HepG2 (cell line): ENCODE measurements at regions not wholly inside any gene's neighbourhood (a gene's known extent, or its start where the extent isn't known, plus 50 kb on each side); places are given as distances from the start of the nearest gene placed in this dataset.

ENCODE experiments used
- ATAC-seq: fragments of 200-7000 bp; cut with Tn5 transposase; 3 replicates; pipeline ENCODE4 v1.9.1; 2020; ENCODE audit warnings: mild to moderate bottlenecking, moderate library complexity
- BruUV-seq: library from RNA; stranded (reverse); fragments of 400-500 nt; replicated peaks from 2 replicates; lab custom pipeline; 2021; lab: Mats Ljungman, UMichigan
- CTCF ChIA-PET: fragments of 300-600 bp; formaldehyde crosslinking; extraction: SDS; loops from one replicate; lab custom pipeline; 2021; ENCODE audit warnings: low total read pairs, inconsistent platforms, low intra/inter-chr PET ratio; lab: Yijun Ruan, JAX
- POLR2A ChIA-PET: fragments of 350-600 bp; sonication (Branson Sonifier 250); formaldehyde crosslinking; loops from one replicate; lab custom pipeline; 2020; ENCODE audit warnings: antibody characterized with exemption, inconsistent platforms; lab: Yijun Ruan, JAX
- DNase-seq: peaks from one replicate; pipeline ENCODE4 v3.0.0-alpha.2; 2015; ENCODE audit warnings: low spot score
- FAIRE-seq: peaks from 3 replicates; lab custom pipeline; 2011; peaks lifted over from hg19 to GRCh38; lab: Jason Lieb, UNC
- H2AFZ ChIP-seq: one replicate; pipeline ENCODE4 v1.6.1; 2011; ENCODE audit warnings: low read length, inconsistent platforms
- H3K27ac ChIP-seq: fragments of 300-600 bp; 3 replicates; pipeline ENCODE4 v1.8.0; 2011; ENCODE audit warnings: mixed run types, mild to moderate bottlenecking, mixed read lengths, low read length, inconsistent platforms; ENCODE audit not compliant: insufficient read depth; ENCODE audit errors: extremely low read length
- H3K27me3 ChIP-seq, 2 experiments: fragments of 200-600 bp in 1 of 2; 2 replicates in 1 of 2; 3 replicates in 1 of 2; pipeline versions ENCODE4 v1.6.0 to v1.8.0; 2011; ENCODE audit warnings: low read length in 2 of 2, mild to moderate bottlenecking in 2 of 2, moderate library complexity in 2 of 2, inconsistent platforms in 1 of 2; ENCODE audit not compliant: insufficient read depth in 2 of 2, control insufficient read depth in 1 of 2
- H3K36me3 ChIP-seq, 2 experiments: fragments of 200-600 bp in 1 of 2; replicated peaks in 1 of 2; 2 replicates in 1 of 2; 3 replicates in 1 of 2; pipeline versions ENCODE4 v1.5.1 to v1.8.0; 2011; ENCODE audit warnings: low read length in 2 of 2, inconsistent platforms in 1 of 2; ENCODE audit not compliant: insufficient read depth in 2 of 2, control insufficient read depth in 1 of 2
- H3K4me1 ChIP-seq: 2 replicates; pipeline ENCODE4 v1.5.1; 2012; ENCODE audit warnings: low read length, inconsistent platforms; ENCODE audit not compliant: insufficient read depth
- H3K4me2 ChIP-seq: 2 replicates; pipeline ENCODE4 v1.6.0; 2011; ENCODE audit warnings: low read depth, low read length, inconsistent platforms
- H3K4me3 ChIP-seq, 3 experiments: fragments of 200-600 bp in 1 of 3; sonication (generic), shearing (Covaris generic) in 1 of 3; replicated peaks in 1 of 3; 2 replicates each; pipeline ENCODE4 v1.5.1; 2011 to 2016; ENCODE audit warnings: low read length in 3 of 3, inconsistent platforms in 2 of 3, low read depth in 2 of 3, mild to moderate bottlenecking in 2 of 3, control low read depth in 1 of 3, mixed read lengths in 1 of 3; ENCODE audit not compliant: insufficient read depth in 1 of 3
- H3K79me2 ChIP-seq: one replicate; pipeline ENCODE4 v1.6.1; 2011; ENCODE audit warnings: low read length, inconsistent platforms; ENCODE audit not compliant: insufficient read depth
- H3K9ac ChIP-seq: 2 replicates; pipeline ENCODE4 v1.6.0; 2011; ENCODE audit warnings: mild to moderate bottlenecking, low read depth, low read length, inconsistent platforms; ENCODE audit not compliant: insufficient read depth
- H3K9me3 ChIP-seq: 2 replicates; pipeline ENCODE4 v1.5.1; 2012; ENCODE audit warnings: mild to moderate bottlenecking, low read length
- H4K20me1 ChIP-seq: 2 replicates; pipeline ENCODE4 v1.6.0; 2011; ENCODE audit warnings: inconsistent platforms, mild to moderate bottlenecking, low read length, moderate library complexity; ENCODE audit not compliant: insufficient read depth
- ESRRA ChIP-seq: sonication (generic); formaldehyde crosslinking; IDR thresholded peaks from 2 replicates; pipeline ENCODE4 v1.5.1; 2020; ENCODE audit warnings: mild to moderate bottlenecking, low read depth, missing genetic modification reagents
- FLYWCH1 ChIP-seq: sonication (generic); formaldehyde crosslinking; IDR thresholded peaks from 2 replicates; pipeline ENCODE4 v1.8.1; 2023; ENCODE audit warnings: mild to moderate bottlenecking, missing genetic modification reagents
- GZF1 ChIP-seq: sonication (generic); formaldehyde crosslinking; IDR thresholded peaks from 2 replicates; pipeline ENCODE4 v1.5.1; 2020; ENCODE audit warnings: mild to moderate bottlenecking, missing genetic modification reagents
- MNT ChIP-seq: fragments of 450-650 bp; IDR thresholded peaks from 2 replicates; pipeline ENCODE4 v1.6.1; 2016
- PBX3 ChIP-seq: sonication (generic); formaldehyde crosslinking; IDR thresholded peaks from 2 replicates; pipeline ENCODE4 v1.8.1; 2023; ENCODE audit warnings: missing genetic modification reagents, inconsistent platforms, borderline replicate concordance
- SALL1 ChIP-seq: sonication (generic); formaldehyde crosslinking; IDR thresholded peaks from 2 replicates; pipeline ENCODE4 v1.8.0; 2022; ENCODE audit warnings: mild to moderate bottlenecking, missing genetic modification reagents
- SSRP1 ChIP-seq: IDR thresholded peaks from 2 replicates; pipeline ENCODE4 v1.6.1; 2016; ENCODE audit warnings: control low read depth
- ZNF160 ChIP-seq: sonication (generic); formaldehyde crosslinking; IDR thresholded peaks from 2 replicates; pipeline ENCODE4 v1.8.0; 2022; ENCODE audit warnings: mild to moderate bottlenecking, inconsistent platforms, missing genetic modification reagents
- ZNF33A ChIP-seq: sonication (generic); formaldehyde crosslinking; IDR thresholded peaks from 2 replicates; pipeline ENCODE4 v1.5.1; 2020; ENCODE audit warnings: missing genetic modification reagents, mild to moderate bottlenecking, moderate library complexity, borderline replicate concordance
- ZNF800 ChIP-seq: sonication (generic); formaldehyde crosslinking; IDR thresholded peaks from 2 replicates; pipeline ENCODE4 v1.4.0; 2020; ENCODE audit warnings: missing genetic modification reagents
- WGBS: methylation state at CpG from one replicate; pipeline ENCODE4 v1.1.6; 2017; ENCODE audit warnings: low lambda C conversion rate; 5-methylcytosine and 5-hydroxymethylcytosine counted together
- in situ Hi-C: cut with HindIII; loops from 2 replicates; pipeline ENCODE4 v1.10.0; 2017; ENCODE audit warnings: low pct_unique_long_range_greater_than_20kb; ENCODE audit not compliant: extremely low pct_ligation_motif_present
- intact Hi-C: fragments of 100-400 bp; cut with micrococcal nuclease; formaldehyde crosslinking; loops from one replicate; pipeline ENCODE4 v1.10.0; 2022; ENCODE audit not compliant: unreplicated experiment
- TF ChIP-seq, protein P1 (sequence below): sonication (generic); formaldehyde crosslinking; IDR thresholded peaks from 2 replicates; pipeline ENCODE4 v1.5.0; 2020; ENCODE audit warnings: mild to moderate bottlenecking, missing genetic modification reagents
- TF ChIP-seq, protein P2 (sequence below): sonication (generic); formaldehyde crosslinking; IDR thresholded peaks from 2 replicates; pipeline ENCODE4 v1.5.0; 2020; ENCODE audit warnings: missing genetic modification reagents
- TF ChIP-seq, protein P3 (sequence below): sonication (generic); formaldehyde crosslinking; IDR thresholded peaks from 2 replicates; pipeline ENCODE4 v1.4.0; 2020; ENCODE audit warnings: mild to moderate bottlenecking, missing genetic modification reagents, borderline replicate concordance
- TF ChIP-seq, protein P4 (sequence below): sonication (generic); formaldehyde crosslinking; IDR thresholded peaks from 2 replicates; pipeline ENCODE4 v1.8.0; 2023; ENCODE audit warnings: mild to moderate bottlenecking, missing genetic modification reagents

GRCh38 chr3:18724456-18724855, 299.3 kb upstream of the SATB1 start:
- TF ChIP-seq, protein P1, sequence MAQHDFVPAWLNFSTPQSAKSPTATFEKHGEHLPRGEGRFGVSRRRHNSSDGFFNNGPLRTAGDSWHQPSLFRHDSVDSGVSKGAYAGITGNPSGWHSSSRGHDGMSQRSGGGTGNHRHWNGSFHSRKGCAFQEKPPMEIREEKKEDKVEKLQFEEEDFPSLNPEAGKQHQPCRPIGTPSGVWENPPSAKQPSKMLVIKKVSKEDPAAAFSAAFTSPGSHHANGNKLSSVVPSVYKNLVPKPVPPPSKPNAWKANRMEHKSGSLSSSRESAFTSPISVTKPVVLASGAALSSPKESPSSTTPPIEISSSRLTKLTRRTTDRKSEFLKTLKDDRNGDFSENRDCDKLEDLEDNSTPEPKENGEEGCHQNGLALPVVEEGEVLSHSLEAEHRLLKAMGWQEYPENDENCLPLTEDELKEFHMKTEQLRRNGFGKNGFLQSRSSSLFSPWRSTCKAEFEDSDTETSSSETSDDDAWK (CRISPR knock-in tag): no peak
- TF ChIP-seq MNT (no peak), ESRRA (CRISPR knock-in tag) (no peak), ZNF33A (no peak), ZNF800 (CRISPR knock-in tag) (no peak), ZNF160 (CRISPR knock-in tag) (no peak), SALL1 (CRISPR knock-in tag) (no peak), GZF1 (CRISPR knock-in tag) (no peak), SSRP1 (CRISPR knock-in tag) (no peak), PBX3 (CRISPR knock-in tag) (no peak), FLYWCH1 (CRISPR knock-in tag) (no peak)
- TF ChIP-seq, protein P2, sequence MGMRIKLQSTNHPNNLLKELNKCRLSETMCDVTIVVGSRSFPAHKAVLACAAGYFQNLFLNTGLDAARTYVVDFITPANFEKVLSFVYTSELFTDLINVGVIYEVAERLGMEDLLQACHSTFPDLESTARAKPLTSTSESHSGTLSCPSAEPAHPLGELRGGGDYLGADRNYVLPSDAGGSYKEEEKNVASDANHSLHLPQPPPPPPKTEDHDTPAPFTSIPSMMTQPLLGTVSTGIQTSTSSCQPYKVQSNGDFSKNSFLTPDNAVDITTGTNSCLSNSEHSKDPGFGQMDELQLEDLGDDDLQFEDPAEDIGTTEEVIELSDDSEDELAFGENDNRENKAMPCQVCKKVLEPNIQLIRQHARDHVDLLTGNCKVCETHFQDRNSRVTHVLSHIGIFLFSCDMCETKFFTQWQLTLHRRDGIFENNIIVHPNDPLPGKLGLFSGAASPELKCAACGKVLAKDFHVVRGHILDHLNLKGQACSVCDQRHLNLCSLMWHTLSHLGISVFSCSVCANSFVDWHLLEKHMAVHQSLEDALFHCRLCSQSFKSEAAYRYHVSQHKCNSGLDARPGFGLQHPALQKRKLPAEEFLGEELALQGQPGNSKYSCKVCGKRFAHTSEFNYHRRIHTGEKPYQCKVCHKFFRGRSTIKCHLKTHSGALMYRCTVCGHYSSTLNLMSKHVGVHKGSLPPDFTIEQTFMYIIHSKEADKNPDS (CRISPR knock-in tag): no peak
- TF ChIP-seq, protein P3, sequence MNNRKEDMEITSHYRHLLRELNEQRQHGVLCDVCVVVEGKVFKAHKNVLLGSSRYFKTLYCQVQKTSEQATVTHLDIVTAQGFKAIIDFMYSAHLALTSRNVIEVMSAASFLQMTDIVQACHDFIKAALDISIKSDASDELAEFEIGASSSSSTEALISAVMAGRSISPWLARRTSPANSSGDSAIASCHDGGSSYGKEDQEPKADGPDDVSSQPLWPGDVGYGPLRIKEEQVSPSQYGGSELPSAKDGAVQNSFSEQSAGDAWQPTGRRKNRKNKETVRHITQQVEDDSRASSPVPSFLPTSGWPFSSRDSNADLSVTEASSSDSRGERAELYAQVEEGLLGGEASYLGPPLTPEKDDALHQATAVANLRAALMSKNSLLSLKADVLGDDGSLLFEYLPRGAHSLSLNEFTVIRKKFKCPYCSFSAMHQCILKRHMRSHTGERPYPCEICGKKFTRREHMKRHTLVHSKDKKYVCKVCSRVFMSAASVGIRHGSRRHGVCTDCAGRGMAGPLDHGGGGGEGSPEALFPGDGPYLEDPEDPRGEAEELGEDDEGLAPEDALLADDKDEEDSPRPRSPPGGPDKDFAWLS (CRISPR knock-in tag): no peak
- TF ChIP-seq, protein P4, sequence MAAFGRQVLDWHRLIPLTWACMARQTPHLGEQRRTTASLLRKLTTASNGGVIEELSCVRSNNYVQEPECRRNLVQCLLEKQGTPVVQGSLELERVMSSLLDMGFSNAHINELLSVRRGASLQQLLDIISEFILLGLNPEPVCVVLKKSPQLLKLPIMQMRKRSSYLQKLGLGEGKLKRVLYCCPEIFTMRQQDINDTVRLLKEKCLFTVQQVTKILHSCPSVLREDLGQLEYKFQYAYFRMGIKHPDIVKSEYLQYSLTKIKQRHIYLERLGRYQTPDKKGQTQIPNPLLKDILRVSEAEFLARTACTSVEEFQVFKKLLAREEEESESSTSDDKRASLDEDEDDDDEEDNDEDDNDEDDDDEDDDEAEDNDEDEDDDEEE (CRISPR knock-in tag): no peak
- Histone ChIP-seq H3K79me2 (no peaks in the 10 kb centered on the region), H2AFZ (no peak overlapping the region), H4K20me1 (no peaks in the 10 kb centered on the region), H3K9ac (no peak overlapping the region), H3K27me3 (no peaks in the 10 kb centered on the region), H3K4me3 (no peak overlapping the region), H3K36me3 (no peaks in the 10 kb centered on the region), H3K9me3 (no peaks in the 10 kb centered on the region), H3K4me1 (no peaks in the 10 kb centered on the region), H3K4me2 (no peak overlapping the region), H3K27ac (no peak overlapping the region)
- BruUV-seq: no TSS peak
- POLR2A ChIA-PET: no interaction called here
- CTCF ChIA-PET: no interaction called here
- intact Hi-C loops (no loop called here), in situ Hi-C loops (no loop called here)
- FAIRE-seq (no peak), DNase-seq (no peak), ATAC-seq (no peak)
- WGBS: 4% methylated on average over 2 of the region's 2 CpGs
